Bronchial epithelial cell (primary cell): ENCODE measurements at regions not wholly inside any gene's neighbourhood (a gene's known extent, or its start where the extent isn't known, plus 50 kb on each side); places are given as distances from the start of the nearest gene placed in this dataset.

Experiments
- DNase-seq: peaks from one replicate; pipeline ENCODE4 v3.0.0-alpha.2; 2010; ENCODE audit warnings: low read depth
- FAIRE-seq: peaks from 2 replicates; lab custom pipeline; 2011; peaks lifted over from hg19 to GRCh38; lab: Jason Lieb, UNC
- H3K27me3 ChIP-seq: 2 replicates; pipeline ENCODE4 v1.5.1; 2011; ENCODE audit warnings: low read length; ENCODE audit not compliant: control insufficient read depth, insufficient read depth
- H3K36me3 ChIP-seq: 2 replicates; pipeline ENCODE4 v1.5.1; 2011; ENCODE audit warnings: low read length; ENCODE audit not compliant: control insufficient read depth, insufficient read depth
- H3K4me3 ChIP-seq: 2 replicates; pipeline ENCODE4 v1.5.1; 2011; ENCODE audit warnings: mild to moderate bottlenecking, low read depth, low read length, control low read depth
- CTCF ChIP-seq: IDR thresholded peaks from 2 replicates; pipeline ENCODE4 v1.5.1; 2011; ENCODE audit warnings: mild to moderate bottlenecking, moderate library complexity, low read length, control low read depth, inconsistent platforms; ENCODE audit not compliant: insufficient read depth, severe bottlenecking

GRCh38 chr18:61157451-61157850, 175.8 kb upstream of the CDH20 start:
- Histone ChIP-seq H3K4me3 (no peak overlapping the region), H3K36me3 (no peaks in the 10 kb centered on the region), H3K27me3 (no peaks in the 10 kb centered on the region)
- TF ChIP-seq CTCF, result no peak
- DNase-seq (no peak), FAIRE-seq (no peak)

- FAIRE-seq, result no peak
- no peak for DNase-seq
- no peak overlapping the region for H3K4me3 ChIP-seq
- no peaks in the 10 kb centered on the region for H3K36me3 ChIP-seq
- H3K27me3 ChIP-seq, result no peaks in the 10 kb centered on the region
- TF ChIP-seq CTCF, result no peak
These were observed 174.0 kb upstream of the CDH20 start for GRCh38 chr18:61159246-61159645.

GRCh38 chr18:61164321-61164720, 168.9 kb upstream of the CDH20 start:
- Histone ChIP-seq H3K36me3 (no peaks in the 10 kb centered on the region), H3K27me3 (no peaks in the 10 kb centered on the region), H3K4me3 (no peak overlapping the region)
- no peak for DNase-seq
- no peak for TF ChIP-seq CTCF
- no peak for FAIRE-seq

- Histone ChIP-seq H3K4me3 (no peak overlapping the region), H3K27me3 (no peaks in the 10 kb centered on the region), H3K36me3 (no peaks in the 10 kb centered on the region)
- no peak for FAIRE-seq
- TF ChIP-seq CTCF, result no peak
- no peak for DNase-seq
These were observed 165.3 kb upstream of the CDH20 start for GRCh38 chr18:61167902-61168301.

- no peaks in the 10 kb centered on the region for H3K36me3 ChIP-seq
- no peak for FAIRE-seq
- no peak overlapping the region for H3K4me3 ChIP-seq
- DNase-seq, result no peak
- H3K27me3 ChIP-seq, result no peaks in the 10 kb centered on the region
- no peak for TF ChIP-seq CTCF
These were observed 163.8 kb upstream of the CDH20 start for GRCh38 chr18:61169386-61169785.

GRCh38 chr18:61172624-61173023, 160.6 kb upstream of the CDH20 start:
- DNase-seq (no peak), FAIRE-seq (no peak)
- no peak for TF ChIP-seq CTCF
- Histone ChIP-seq H3K27me3 (no peaks in the 10 kb centered on the region), H3K36me3 (no peaks in the 10 kb centered on the region), H3K4me3 (no peak overlapping the region)
